ENCODE measurements at regions not wholly inside any gene's neighbourhood (a gene's known extent, or its start where the extent isn't known, plus 50 kb on each side); places are given as distances from the start of the nearest gene placed in this dataset.

DNA sequence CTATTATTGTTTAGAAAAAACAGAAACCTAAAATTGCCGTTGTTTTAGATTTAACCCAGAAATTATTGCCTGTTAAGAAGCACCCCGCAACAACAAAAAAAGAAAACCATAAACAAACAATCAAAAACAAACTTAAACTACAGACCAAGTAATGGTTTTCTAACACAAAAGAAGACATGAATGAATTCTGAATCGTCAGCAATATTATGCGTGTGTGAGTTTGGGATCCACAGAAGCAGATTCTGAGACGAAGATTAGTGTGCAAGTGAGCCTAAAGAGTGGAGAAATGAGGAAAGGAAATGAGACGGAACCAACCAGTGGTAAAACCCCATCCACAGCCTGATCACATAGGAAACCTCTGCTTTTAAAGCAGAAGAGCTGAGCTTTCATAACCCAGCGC is 1514.9 kb upstream of the PIK3C3 start:
- TF ChIP-seq, protein P1, sequence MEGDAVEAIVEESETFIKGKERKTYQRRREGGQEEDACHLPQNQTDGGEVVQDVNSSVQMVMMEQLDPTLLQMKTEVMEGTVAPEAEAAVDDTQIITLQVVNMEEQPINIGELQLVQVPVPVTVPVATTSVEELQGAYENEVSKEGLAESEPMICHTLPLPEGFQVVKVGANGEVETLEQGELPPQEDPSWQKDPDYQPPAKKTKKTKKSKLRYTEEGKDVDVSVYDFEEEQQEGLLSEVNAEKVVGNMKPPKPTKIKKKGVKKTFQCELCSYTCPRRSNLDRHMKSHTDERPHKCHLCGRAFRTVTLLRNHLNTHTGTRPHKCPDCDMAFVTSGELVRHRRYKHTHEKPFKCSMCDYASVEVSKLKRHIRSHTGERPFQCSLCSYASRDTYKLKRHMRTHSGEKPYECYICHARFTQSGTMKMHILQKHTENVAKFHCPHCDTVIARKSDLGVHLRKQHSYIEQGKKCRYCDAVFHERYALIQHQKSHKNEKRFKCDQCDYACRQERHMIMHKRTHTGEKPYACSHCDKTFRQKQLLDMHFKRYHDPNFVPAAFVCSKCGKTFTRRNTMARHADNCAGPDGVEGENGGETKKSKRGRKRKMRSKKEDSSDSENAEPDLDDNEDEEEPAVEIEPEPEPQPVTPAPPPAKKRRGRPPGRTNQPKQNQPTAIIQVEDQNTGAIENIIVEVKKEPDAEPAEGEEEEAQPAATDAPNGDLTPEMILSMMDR (IDR thresholded peaks at IDR 0.05), result no peak
- TF ChIP-seq POLR2AphosphoS5 (IDR thresholded peaks at IDR 0.05) (no peak), POLR2A (IDR thresholded peaks at IDR 0.05) (no peak)
